K562 (cell line): ENCODE measurements at regions not wholly inside any gene's neighbourhood (a gene's known extent, or its start where the extent isn't known, plus 50 kb on each side); places are given as distances from the start of the nearest gene placed in this dataset.

ENCODE experiments used
- ATF7 ChIP-seq: fragments of 450-650 bp; IDR thresholded peaks from 2 replicates; pipeline ENCODE4 v1.7.1; 2014; ENCODE audit warnings: mild to moderate bottlenecking, moderate library complexity
- C11orf30 ChIP-seq: fragments of 450-650 bp; IDR thresholded peaks from 2 replicates; pipeline ENCODE4 v1.6.1; 2016; ENCODE audit warnings: low read depth, mild to moderate bottlenecking
- CBFA2T3 ChIP-seq: fragments of 450-650 bp; IDR thresholded peaks from 2 replicates; pipeline ENCODE4 v1.6.1; 2017
- CEBPG ChIP-seq, 3 experiments: fragments of 200-800 bp in 1 of 3; sonication (Bioruptor generic) in 1 of 3; sonication (generic) in 1 of 3; formaldehyde crosslinking in 1 of 3; IDR thresholded peaks in 2 of 3; conservative IDR thresholded peaks in 1 of 3; 2 replicates each; pipeline versions ENCODE4 v1.6.1 to v1.8.0; 2016 to 2022; ENCODE audit warnings: missing compliant biosample characterization in 2 of 3, missing genetic modification characterization in 2 of 3, mild to moderate bottlenecking in 1 of 3, missing genetic modification reagents in 1 of 3
- CXXC5 ChIP-seq: fragments of 250-450 bp; sonication (Bioruptor Pico); IDR thresholded peaks from 2 replicates; pipeline ENCODE4 v1.8.0; 2022; ENCODE audit warnings: inconsistent platforms, mild to moderate bottlenecking, moderate library complexity
- FOS ChIP-seq: IDR thresholded peaks from 3 replicates; pipeline ENCODE4 v1.6.1; 2011; ENCODE audit not compliant: insufficient read length; ENCODE audit errors: extremely low read depth
- FOXA3 ChIP-seq, 2 experiments: fragments of 450-650 bp in 1 of 2; sonication (generic) in 1 of 2; formaldehyde crosslinking; IDR thresholded peaks in 1 of 2; conservative IDR thresholded peaks in 1 of 2; 2 replicates each; pipeline versions ENCODE4 v1.4.0 to v1.8.0; 2020 to 2022; ENCODE audit warnings: mild to moderate bottlenecking in 2 of 2, missing genetic modification reagents in 1 of 2
- HDAC1 ChIP-seq, 2 experiments: fragments of 450-650 bp; IDR thresholded peaks; 2 replicates each; pipeline ENCODE4 v1.6.1; 2016 to 2017; ENCODE audit warnings: inconsistent platforms in 1 of 2, mild to moderate bottlenecking in 1 of 2, moderate library complexity in 1 of 2
- HDAC2 ChIP-seq: fragments of 450-650 bp; IDR thresholded peaks from 2 replicates; pipeline ENCODE4 v1.6.1; 2016; ENCODE audit warnings: mild to moderate bottlenecking
- KHSRP ChIP-seq: fragments of 450-650 bp; IDR thresholded peaks from 2 replicates; pipeline ENCODE4 v1.6.1; 2017
- MBD1 ChIP-seq: fragments of 250-450 bp; sonication (Bioruptor Pico); IDR thresholded peaks from 2 replicates; pipeline ENCODE4 v1.8.0; 2022; ENCODE audit warnings: inconsistent platforms
- MCM2 ChIP-seq: fragments of 450-650 bp; IDR thresholded peaks from 2 replicates; pipeline ENCODE4 v1.6.1; 2017; ENCODE audit warnings: low read depth, mild to moderate bottlenecking
- MYC ChIP-seq, 2 experiments: fragments of 250-450 bp in 1 of 2; sonication (Bioruptor Pico) in 1 of 2; IDR thresholded peaks; 2 replicates each; pipeline versions ENCODE4 v1.5.1 to v1.6.1; 2012 to 2021; ENCODE audit warnings: low read depth in 2 of 2, borderline replicate concordance in 1 of 2, improper control_type of control experiment in 1 of 2, low read length in 1 of 2, mild to moderate bottlenecking in 1 of 2, moderate library complexity in 1 of 2
- NELFE ChIP-seq: IDR thresholded peaks from 2 replicates; pipeline ENCODE4 v1.6.1; 2011; ENCODE audit warnings: mild to moderate bottlenecking; ENCODE audit not compliant: insufficient read depth, insufficient read length
- NEUROD1 ChIP-seq: fragments of 150-350 bp; IDR thresholded peaks from 2 replicates; pipeline ENCODE4 v1.6.1; 2014; ENCODE audit warnings: borderline replicate concordance, low read length, low read depth; ENCODE audit not compliant: partially characterized antibody
- NFE2 ChIP-seq: IDR thresholded peaks from 2 replicates; pipeline ENCODE4 v1.6.1; 2014; ENCODE audit warnings: antibody characterized with exemption, low read depth
- NFIC ChIP-seq: fragments of 450-650 bp; IDR thresholded peaks from 2 replicates; pipeline ENCODE4 v1.6.1; 2017; ENCODE audit warnings: mild to moderate bottlenecking, inconsistent platforms
- PHF8 ChIP-seq: fragments of 200-600 bp; sonication (generic); IDR thresholded peaks from 2 replicates; pipeline ENCODE4 v1.6.1; 2012; ENCODE audit warnings: mixed run types, mild to moderate bottlenecking, inconsistent platforms, low read length, moderate library complexity, borderline replicate concordance
- RBM17 ChIP-seq: fragments of 200-400 bp; formaldehyde crosslinking; IDR thresholded peaks from 2 replicates; pipeline ENCODE4 v1.6.1; 2017; ENCODE audit warnings: low read depth, mild to moderate bottlenecking, low read length, borderline replicate concordance
- SAFB ChIP-seq: fragments of 200-400 bp; formaldehyde crosslinking; IDR thresholded peaks from 2 replicates; pipeline ENCODE4 v1.6.1; 2017; ENCODE audit warnings: low read depth, low read length, borderline replicate concordance
- SMARCC2 ChIP-seq: fragments of 450-650 bp; IDR thresholded peaks from 2 replicates; pipeline ENCODE4 v1.6.1; 2017; ENCODE audit warnings: antibody characterized with exemption, moderate library complexity, mild to moderate bottlenecking, low read depth
- SMARCE1 ChIP-seq: fragments of 450-650 bp; IDR thresholded peaks from 2 replicates; pipeline ENCODE4 v1.7.1; 2016; ENCODE audit warnings: mild to moderate bottlenecking
- SPI1 ChIP-seq: IDR thresholded peaks from 2 replicates; pipeline ENCODE4 v1.6.1; 2011; ENCODE audit warnings: low read depth, low read length, control low read depth, borderline replicate concordance
- TEAD2 ChIP-seq: fragments of 450-650 bp; IDR thresholded peaks from 2 replicates; pipeline ENCODE4 v1.6.1; 2016; ENCODE audit warnings: missing genetic modification characterization, control low read depth, missing compliant biosample characterization
- ZNF143 ChIP-seq: sonication (generic); formaldehyde crosslinking; IDR thresholded peaks from 2 replicates; pipeline ENCODE4 v1.9.0; 2022; ENCODE audit warnings: mild to moderate bottlenecking, missing genetic modification reagents
- ZNF445 ChIP-seq: fragments of 250-450 bp; sonication (Bioruptor Pico); IDR thresholded peaks from 2 replicates; pipeline ENCODE4 v1.4.0; 2020; ENCODE audit warnings: low read depth, mild to moderate bottlenecking, moderate library complexity
- ZNF584 ChIP-seq: fragments of 200-800 bp; sonication (Bioruptor generic); IDR thresholded peaks from 2 replicates; pipeline ENCODE4 v1.6.1; 2016; ENCODE audit warnings: low read depth, mild to moderate bottlenecking, missing genetic modification characterization, missing compliant biosample characterization

- TF ChIP-seq HDAC2 (0 out of 2 replicates have a peak, but pooled peaks have one; percentile 39), SAFB (no peak), NELFE (no peak), ZNF584 (CRISPR knock-in tag) (no peak), KHSRP (no peak), SMARCC2 (peak; percentile 83), CEBPG (CRISPR knock-in tag; IDR thresholded peaks at IDR 0.05) (no peak), CEBPG (tag; conservative IDR thresholded peaks at IDR 0.05 in 1 of 2, IDR thresholded peaks at IDR 0.05 in 1 of 2) (peak in 1 of 2 experiments; percentile 59; a peak in 2 of 4 replicates), ZNF143 (CRISPR knock-in tag) (no peak), MBD1 (no peak), SMARCE1 (peak; percentile 94), ZNF445 (CRISPR knock-in tag) (no peak), RBM17 (no peak), CBFA2T3 (peak; percentile 85), MCM2 (no peak), HDAC1 (IDR thresholded peaks at IDR 0.05) (peak in 1 of 2 experiments; percentile 77; a peak in 2 of 4 replicates), NFE2 (peak; percentile 78), FOXA3 (CRISPR knock-in tag; conservative IDR thresholded peaks at IDR 0.05 in 1 of 2, IDR thresholded peaks at IDR 0.05 in 1 of 2) (peak in 1 of 2 experiments; percentile 94; a peak in 2 of 4 replicates), MYC (IDR thresholded peaks at IDR 0.05; ENCODE audit: low read depth, low read length) (no peak), MYC (CRISPR knock-in tag; IDR thresholded peaks at IDR 0.05; ENCODE audit: borderline replicate concordance, low read depth) (no peak), NEUROD1 (peak; percentile 58), FOS (peak; percentile 74), C11orf30 (peak; percentile 78), TEAD2 (tag) (no peak), CXXC5 (peak; percentile 26; the same call in 1 of the 2 replicates), NFIC (peak; percentile 36; the same call in 1 of the 2 replicates), ATF7 (0 out of 2 replicates have a peak, but pooled peaks have one; percentile 43), PHF8 (no peak), SPI1 (0 out of 2 replicates have a peak, but pooled peaks have one; percentile 8)
Observed at GRCh38 chr5:135246923-135247795, 151.9 kb downstream of the MACROH2A1 start (continued).
